OCI-LY7 (cell line): ENCODE measurements at regions not wholly inside any gene's neighbourhood (a gene's known extent, or its start where the extent isn't known, plus 50 kb on each side); places are given as distances from the start of the nearest gene placed in this dataset.
"Not testable (repeated sequence)": the region's sequence is repeated elsewhere in the genome, so short reads cannot be mapped to it uniquely, and the experiment has no call there.

ENCODE experiments used
- BruUV-seq: library from RNA; stranded (reverse); fragments of 400-500 nt; replicated peaks from 2 replicates; lab custom pipeline; 2021; lab: Mats Ljungman, UMichigan
- CTCF ChIA-PET: fragments of 300-600 bp; sonication (Branson Sonifier 250); formaldehyde crosslinking; loops from one replicate; lab custom pipeline; 2022; ENCODE audit warnings: antibody characterized with exemption; ENCODE audit not compliant: unreplicated experiment; lab: Charles Lee
- POLR2A ChIA-PET: fragments of 300-600 bp; sonication (Branson Sonifier 250); formaldehyde crosslinking; loops from one replicate; lab custom pipeline; 2022; ENCODE audit warnings: antibody characterized with exemption; lab: Charles Lee
- DNase-seq: peaks from one replicate; pipeline ENCODE4 v3.0.0-alpha.2; 2015; ENCODE audit warnings: low spot score
- H2AFZ ChIP-seq: fragments of 200-600 bp; sonication (generic), shearing (Covaris generic); 2 replicates; pipeline ENCODE4 v1.6.1; 2014; ENCODE audit warnings: mild to moderate bottlenecking, antibody characterized with exemption, low read length, moderate library complexity
- H3K27ac ChIP-seq: fragments of 200-600 bp; sonication (generic); 2 replicates; pipeline ENCODE4 v1.5.1; 2014; ENCODE audit warnings: mixed run types, low read depth, mild to moderate bottlenecking, moderate library complexity, low read length, inconsistent platforms; ENCODE audit not compliant: poor library complexity, severe bottlenecking
- H3K36me3 ChIP-seq: fragments of 200-600 bp; sonication (generic); 2 replicates; pipeline ENCODE4 v1.6.1; 2014; ENCODE audit warnings: mild to moderate bottlenecking, antibody characterized with exemption, low read length, moderate library complexity, mixed read lengths; ENCODE audit not compliant: insufficient read depth
- H3K4me1 ChIP-seq: fragments of 200-600 bp; sonication (generic); 2 replicates; pipeline ENCODE4 v1.5.1; 2014; ENCODE audit warnings: mild to moderate bottlenecking, low read length; ENCODE audit not compliant: insufficient read depth, poor library complexity, severe bottlenecking
- H3K4me2 ChIP-seq: fragments of 200-600 bp; sonication (generic); 2 replicates; pipeline ENCODE4 v1.6.1; 2014; ENCODE audit warnings: mild to moderate bottlenecking, low read length
- H3K4me3 ChIP-seq: fragments of 200-600 bp; sonication (generic); 2 replicates; pipeline ENCODE4 v1.5.1; 2014; ENCODE audit warnings: mild to moderate bottlenecking, low read depth, low read length; ENCODE audit not compliant: poor library complexity, severe bottlenecking
- H3K79me2 ChIP-seq: fragments of 200-600 bp; sonication (generic); 2 replicates; pipeline ENCODE4 v1.6.1; 2016; ENCODE audit warnings: low read depth, mild to moderate bottlenecking, low read length, moderate library complexity, mixed read lengths; ENCODE audit not compliant: insufficient read depth
- H3K9me2 ChIP-seq: fragments of 200-600 bp; sonication (generic); 2 replicates; pipeline ENCODE4 v1.6.1; 2016; ENCODE audit warnings: mild to moderate bottlenecking, low read length, mixed read lengths; ENCODE audit not compliant: insufficient read depth
- H3K9me3 ChIP-seq: fragments of 200-600 bp; sonication (generic); 2 replicates; pipeline ENCODE4 v1.6.1; 2014; ENCODE audit warnings: mild to moderate bottlenecking, mixed run types, low read length, mixed read lengths
- H4K20me1 ChIP-seq: fragments of 200-600 bp; sonication (generic); 2 replicates; pipeline ENCODE4 v1.6.1; 2014; ENCODE audit warnings: mild to moderate bottlenecking, antibody characterized with exemption, low read length, moderate library complexity, mixed read lengths; ENCODE audit not compliant: insufficient read depth
- EZH2phosphoT487 ChIP-seq: fragments of 200-600 bp; sonication (generic); IDR thresholded peaks from 2 replicates; pipeline ENCODE4 v1.6.1; 2018; ENCODE audit warnings: low read depth, borderline replicate concordance, mild to moderate bottlenecking, mixed run types, antibody characterized with exemption, low read length, moderate library complexity, mixed read lengths
- intact Hi-C: fragments of 100-400 bp; cut with micrococcal nuclease; formaldehyde crosslinking; loops from one replicate; pipeline ENCODE4 v1.10.0; 2022; ENCODE audit not compliant: unreplicated experiment
- TF ChIP-seq, protein P1 (sequence below): fragments of 200-600 bp; sonication (generic); conservative IDR thresholded peaks from 2 replicates; pipeline ENCODE4 v1.5.1; 2014; ENCODE audit warnings: mild to moderate bottlenecking, antibody characterized with exemption, low read length, moderate library complexity, mixed read lengths

DNA sequence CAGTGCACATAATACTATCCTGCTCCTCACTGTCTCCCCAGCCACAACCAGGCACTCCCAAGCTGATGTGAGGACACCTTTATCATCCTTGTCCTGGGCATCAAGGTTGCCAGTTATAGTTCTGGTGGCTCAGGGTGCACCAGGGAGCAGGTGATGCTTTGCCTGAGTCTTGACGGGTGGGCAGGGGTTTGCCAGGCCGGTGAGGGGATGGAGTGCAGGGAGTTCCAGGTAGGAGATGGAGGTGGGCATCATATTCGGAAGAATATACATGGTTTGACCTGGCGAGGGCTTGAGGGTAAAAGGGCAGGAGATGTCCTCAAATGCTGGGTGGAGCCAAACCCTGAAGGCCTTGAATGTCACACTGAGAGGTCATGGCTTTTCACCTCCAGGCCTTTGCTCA lies 115.8 kb upstream of the CRHR1 start:
- no peaks in the 10 kb centered on the region for H3K9me2 ChIP-seq
- no peak for DNase-seq
- no peaks in the 10 kb centered on the region for H3K9me3 ChIP-seq
- H2AFZ ChIP-seq, result no peak overlapping the region
- no peak overlapping the region for H3K4me2 ChIP-seq
- H3K36me3 ChIP-seq, result no peaks in the 10 kb centered on the region
- H3K4me1 ChIP-seq, result no peaks in the 10 kb centered on the region
- no peak overlapping the region for H3K27ac ChIP-seq
- intact Hi-C loops, result no loop called here
- no peaks in the 10 kb centered on the region for H3K79me2 ChIP-seq
- no peaks in the 10 kb centered on the region for H4K20me1 ChIP-seq
- TF ChIP-seq, protein P1, sequence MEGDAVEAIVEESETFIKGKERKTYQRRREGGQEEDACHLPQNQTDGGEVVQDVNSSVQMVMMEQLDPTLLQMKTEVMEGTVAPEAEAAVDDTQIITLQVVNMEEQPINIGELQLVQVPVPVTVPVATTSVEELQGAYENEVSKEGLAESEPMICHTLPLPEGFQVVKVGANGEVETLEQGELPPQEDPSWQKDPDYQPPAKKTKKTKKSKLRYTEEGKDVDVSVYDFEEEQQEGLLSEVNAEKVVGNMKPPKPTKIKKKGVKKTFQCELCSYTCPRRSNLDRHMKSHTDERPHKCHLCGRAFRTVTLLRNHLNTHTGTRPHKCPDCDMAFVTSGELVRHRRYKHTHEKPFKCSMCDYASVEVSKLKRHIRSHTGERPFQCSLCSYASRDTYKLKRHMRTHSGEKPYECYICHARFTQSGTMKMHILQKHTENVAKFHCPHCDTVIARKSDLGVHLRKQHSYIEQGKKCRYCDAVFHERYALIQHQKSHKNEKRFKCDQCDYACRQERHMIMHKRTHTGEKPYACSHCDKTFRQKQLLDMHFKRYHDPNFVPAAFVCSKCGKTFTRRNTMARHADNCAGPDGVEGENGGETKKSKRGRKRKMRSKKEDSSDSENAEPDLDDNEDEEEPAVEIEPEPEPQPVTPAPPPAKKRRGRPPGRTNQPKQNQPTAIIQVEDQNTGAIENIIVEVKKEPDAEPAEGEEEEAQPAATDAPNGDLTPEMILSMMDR, result no peak
- TF ChIP-seq EZH2phosphoT487, result no peak
- H3K4me3 ChIP-seq, result no peak overlapping the region
- ChIA-PET CTCF (no interaction called here), POLR2A (interaction anchor here (0.8 kb wide), 1 partner anchor 21 kb away, joined by 4 read pairs; no protein-coding TSS in a partner anchor)
- no TSS peak for BruUV-seq

DNA sequence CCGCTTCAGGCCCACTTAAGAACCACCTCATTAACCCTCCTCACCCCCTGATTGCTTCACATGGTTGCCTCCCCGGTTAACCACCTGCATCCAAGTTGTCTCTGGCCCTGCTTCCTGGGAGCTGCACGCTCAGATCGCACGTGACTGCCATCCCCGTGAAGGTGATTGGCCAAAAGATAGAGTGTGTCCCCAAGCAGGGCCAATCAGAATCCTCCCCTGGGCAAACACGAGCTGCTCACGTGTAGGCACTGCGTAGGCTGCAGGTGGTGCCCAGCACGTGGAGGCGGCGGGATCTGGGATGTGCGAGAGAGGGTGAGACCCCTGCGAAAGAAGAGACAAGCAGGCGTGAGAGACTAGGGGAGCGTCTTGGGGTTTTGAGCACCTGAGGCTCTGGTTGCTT lies 111.8 kb upstream of the CRHR1 start:
- DNase-seq, result no peak
- no peaks in the 10 kb centered on the region for H3K9me2 ChIP-seq
- H3K27ac ChIP-seq, result no peak overlapping the region
- H3K36me3 ChIP-seq, result no peaks in the 10 kb centered on the region
- H3K4me3 ChIP-seq, result no peak overlapping the region
- no peak overlapping the region for H3K4me2 ChIP-seq
- H2AFZ ChIP-seq, result no peak overlapping the region
- no peaks in the 10 kb centered on the region for H4K20me1 ChIP-seq
- POLR2A ChIA-PET, result interaction anchor here (0.6 kb wide), 1 partner anchor 1698 kb away, joined by 4 read pairs; no protein-coding TSS in a partner anchor
- no peaks in the 10 kb centered on the region for H3K9me3 ChIP-seq
- TF ChIP-seq EZH2phosphoT487, result no peak
- TF ChIP-seq, protein P1, result no peak
- CTCF ChIA-PET, result no interaction called here
- no peaks in the 10 kb centered on the region for H3K4me1 ChIP-seq
- H3K79me2 ChIP-seq, result no peaks in the 10 kb centered on the region
- intact Hi-C loops, result no loop called here
- no TSS peak for BruUV-seq

DNA sequence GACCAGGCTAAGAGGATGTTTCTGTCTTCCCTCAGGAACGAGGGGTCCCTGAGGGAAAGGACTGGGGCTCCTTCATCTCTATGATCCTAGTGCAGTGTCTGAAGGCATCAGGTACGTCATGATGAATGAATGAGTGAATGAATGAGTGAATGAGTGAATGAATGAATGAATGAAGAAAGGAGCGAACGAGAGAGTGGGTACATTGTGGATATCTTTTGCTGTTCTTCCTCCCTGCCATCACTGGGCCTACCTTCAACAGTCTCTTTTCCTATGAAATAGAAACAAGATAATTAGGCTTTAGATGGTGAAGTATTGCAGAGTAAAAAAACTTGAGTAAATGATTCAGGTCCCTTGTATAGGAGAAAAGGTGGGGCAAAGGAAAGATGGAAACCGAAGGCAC lies 111.3 kb upstream of the CRHR1 start:
- CTCF ChIA-PET, result no interaction called here
- no TSS peak for BruUV-seq

DNA sequence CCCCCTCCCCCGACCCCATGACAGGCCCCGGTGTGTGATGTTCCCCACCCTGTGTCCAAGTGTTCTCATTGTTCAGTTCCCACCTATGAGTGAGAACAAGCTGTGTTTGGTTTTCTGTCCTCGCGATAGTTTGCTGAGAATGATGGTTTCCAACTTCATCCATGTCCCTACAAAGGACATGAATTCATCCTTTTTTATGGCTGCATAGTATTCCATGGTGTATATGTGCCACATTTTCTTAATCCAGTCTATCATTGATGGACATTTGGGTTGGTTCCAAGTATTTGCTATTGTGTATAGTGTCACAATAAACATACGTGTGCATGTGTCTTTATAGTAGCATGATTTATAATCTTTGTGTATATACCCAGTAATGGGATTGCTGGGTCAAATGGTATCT lies 110.4 kb upstream of the CRHR1 start:
- H3K79me2 ChIP-seq, CTCF ChIA-PET, H3K9me2 ChIP-seq, H3K27ac ChIP-seq, POLR2A ChIA-PET, DNase-seq, H3K4me2 ChIP-seq, H3K9me3 ChIP-seq, H2AFZ ChIP-seq, H3K36me3 ChIP-seq, intact Hi-C loops, H3K4me1 ChIP-seq, H3K4me3 ChIP-seq, H4K20me1 ChIP-seq, BruUV-seq: not testable (repeated sequence)

More for the DNA sequence above, 111.3 kb upstream of the CRHR1 start:
- Histone ChIP-seq H3K9me3 (no peaks in the 10 kb centered on the region), H3K4me3 (no peak overlapping the region), H3K27ac (no peak overlapping the region), H4K20me1 (no peaks in the 10 kb centered on the region), H2AFZ (no peak overlapping the region), H3K79me2 (no peaks in the 10 kb centered on the region), H3K4me2 (no peak overlapping the region), H3K4me1 (no peaks in the 10 kb centered on the region), H3K36me3 (no peaks in the 10 kb centered on the region), H3K9me2 (no peaks in the 10 kb centered on the region)
- DNase-seq, result no peak
- TF ChIP-seq, protein P1, result no peak
- TF ChIP-seq EZH2phosphoT487, result no peak
- intact Hi-C loops, result no loop called here
- POLR2A ChIA-PET, result interaction anchor here (0.6 kb wide), 1 partner anchor 1697 kb away, joined by 4 read pairs; no protein-coding TSS in a partner anchor
